ENCODE measurements at regions not wholly inside any gene's neighbourhood (a gene's known extent, or its start where the extent isn't known, plus 50 kb on each side); places are given as distances from the start of the nearest gene placed in this dataset.

DNA sequence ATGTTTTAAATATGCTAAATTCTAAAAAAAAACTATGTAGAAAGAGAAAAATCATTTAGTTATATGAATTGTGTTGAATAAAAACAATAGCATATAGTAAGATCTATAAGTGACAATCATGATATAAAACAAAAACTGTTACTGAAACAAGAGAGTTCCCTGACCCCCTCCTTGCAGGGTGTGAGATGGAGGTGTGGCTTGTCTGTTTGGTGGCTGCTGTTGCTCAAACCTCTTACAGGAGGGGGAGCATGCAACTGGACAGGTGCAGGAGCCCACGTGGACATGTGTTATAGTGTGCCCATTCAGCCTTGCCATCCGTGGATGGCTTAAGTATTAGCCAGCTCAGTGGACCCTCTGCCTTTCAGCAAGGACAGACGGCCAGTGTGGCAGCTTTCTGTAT is 206.7 kb downstream of the MOXD1 start:
- no peak overlapping the region for H3K4me3 Mint-ChIP-seq (ENCODE audit: unreplicated experiment)
- TF ChIP-seq, protein P1, sequence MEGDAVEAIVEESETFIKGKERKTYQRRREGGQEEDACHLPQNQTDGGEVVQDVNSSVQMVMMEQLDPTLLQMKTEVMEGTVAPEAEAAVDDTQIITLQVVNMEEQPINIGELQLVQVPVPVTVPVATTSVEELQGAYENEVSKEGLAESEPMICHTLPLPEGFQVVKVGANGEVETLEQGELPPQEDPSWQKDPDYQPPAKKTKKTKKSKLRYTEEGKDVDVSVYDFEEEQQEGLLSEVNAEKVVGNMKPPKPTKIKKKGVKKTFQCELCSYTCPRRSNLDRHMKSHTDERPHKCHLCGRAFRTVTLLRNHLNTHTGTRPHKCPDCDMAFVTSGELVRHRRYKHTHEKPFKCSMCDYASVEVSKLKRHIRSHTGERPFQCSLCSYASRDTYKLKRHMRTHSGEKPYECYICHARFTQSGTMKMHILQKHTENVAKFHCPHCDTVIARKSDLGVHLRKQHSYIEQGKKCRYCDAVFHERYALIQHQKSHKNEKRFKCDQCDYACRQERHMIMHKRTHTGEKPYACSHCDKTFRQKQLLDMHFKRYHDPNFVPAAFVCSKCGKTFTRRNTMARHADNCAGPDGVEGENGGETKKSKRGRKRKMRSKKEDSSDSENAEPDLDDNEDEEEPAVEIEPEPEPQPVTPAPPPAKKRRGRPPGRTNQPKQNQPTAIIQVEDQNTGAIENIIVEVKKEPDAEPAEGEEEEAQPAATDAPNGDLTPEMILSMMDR (IDR thresholded peaks at IDR 0.05): no peak
- no peaks in the 10 kb centered on the region for H3K36me3 Mint-ChIP-seq (ENCODE audit: low read depth)
- H3K27ac Mint-ChIP-seq (ENCODE audit: unreplicated experiment): no peak overlapping the region
- no peaks in the 10 kb centered on the region for H3K9me3 Mint-ChIP-seq (ENCODE audit: low read depth)
- peaks cover 44% of the 10 kb centered on the region for H3K4me1 Mint-ChIP-seq (ENCODE audit: low read depth)
- H3K27me3 Mint-ChIP-seq (ENCODE audit: low read depth): no peaks in the 10 kb centered on the region
- DNase-seq (ENCODE audit: low spot score): no peak

DNA sequence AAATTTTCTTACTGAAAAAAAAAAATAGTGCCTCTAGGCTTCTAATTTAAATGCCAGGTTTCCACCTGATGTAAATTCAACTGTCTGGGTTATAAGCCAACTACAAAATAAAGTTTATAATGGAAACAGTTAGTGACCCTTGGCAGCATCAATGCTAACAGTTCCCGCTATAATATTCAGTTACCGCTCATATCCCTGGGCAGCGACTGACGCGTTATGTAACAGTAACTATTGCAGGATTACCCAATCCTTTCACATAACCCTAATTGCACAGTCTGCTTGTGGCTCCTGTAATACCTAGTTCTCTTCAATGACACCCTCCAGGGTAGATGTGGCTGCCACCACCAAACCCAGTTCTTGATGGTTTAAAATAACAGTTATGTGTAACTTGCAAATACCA is 208.6 kb downstream of the MOXD1 start:
- Mint-ChIP-seq H3K4me3 (ENCODE audit: unreplicated experiment) (no peak overlapping the region), H3K27me3 (ENCODE audit: low read depth) (no peaks in the 10 kb centered on the region), H3K36me3 (ENCODE audit: low read depth) (no peaks in the 10 kb centered on the region), H3K9me3 (ENCODE audit: low read depth) (no peaks in the 10 kb centered on the region), H3K27ac (ENCODE audit: unreplicated experiment) (peak overlapping the region; percentile 11), H3K4me1 (ENCODE audit: low read depth) (peaks cover 37% of the 10 kb centered on the region)
- TF ChIP-seq, protein P1 (IDR thresholded peaks at IDR 0.05): no peak
- DNase-seq (ENCODE audit: low spot score): no peak

DNA sequence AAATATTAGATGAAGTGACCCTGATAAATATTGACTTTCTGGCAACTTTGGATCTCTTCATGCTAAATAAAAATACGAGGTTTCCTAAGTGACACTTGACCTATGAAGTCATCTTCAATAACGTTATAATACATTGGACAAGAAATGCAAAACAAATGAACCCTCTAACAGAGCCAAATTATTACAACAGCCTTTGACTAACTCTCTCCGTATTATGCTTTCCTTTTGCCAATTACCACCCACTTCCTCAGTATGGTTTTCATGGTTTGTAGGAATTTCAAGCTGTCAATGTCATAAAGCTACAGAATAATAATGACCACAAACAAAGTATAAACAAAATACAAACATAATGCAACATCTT is 210.5 kb downstream of the MOXD1 start:
- Mint-ChIP-seq H3K4me3 (ENCODE audit: unreplicated experiment) (no peak overlapping the region), H3K9me3 (ENCODE audit: low read depth) (no peaks in the 10 kb centered on the region), H3K4me1 (ENCODE audit: low read depth) (peaks cover 37% of the 10 kb centered on the region), H3K27me3 (ENCODE audit: low read depth) (no peaks in the 10 kb centered on the region), H3K27ac (ENCODE audit: unreplicated experiment) (peak overlapping the region; percentile 81), H3K36me3 (ENCODE audit: low read depth) (no peaks in the 10 kb centered on the region)
- no peak for DNase-seq (ENCODE audit: low spot score)
- TF ChIP-seq, protein P1 (IDR thresholded peaks at IDR 0.05): no peak

DNA sequence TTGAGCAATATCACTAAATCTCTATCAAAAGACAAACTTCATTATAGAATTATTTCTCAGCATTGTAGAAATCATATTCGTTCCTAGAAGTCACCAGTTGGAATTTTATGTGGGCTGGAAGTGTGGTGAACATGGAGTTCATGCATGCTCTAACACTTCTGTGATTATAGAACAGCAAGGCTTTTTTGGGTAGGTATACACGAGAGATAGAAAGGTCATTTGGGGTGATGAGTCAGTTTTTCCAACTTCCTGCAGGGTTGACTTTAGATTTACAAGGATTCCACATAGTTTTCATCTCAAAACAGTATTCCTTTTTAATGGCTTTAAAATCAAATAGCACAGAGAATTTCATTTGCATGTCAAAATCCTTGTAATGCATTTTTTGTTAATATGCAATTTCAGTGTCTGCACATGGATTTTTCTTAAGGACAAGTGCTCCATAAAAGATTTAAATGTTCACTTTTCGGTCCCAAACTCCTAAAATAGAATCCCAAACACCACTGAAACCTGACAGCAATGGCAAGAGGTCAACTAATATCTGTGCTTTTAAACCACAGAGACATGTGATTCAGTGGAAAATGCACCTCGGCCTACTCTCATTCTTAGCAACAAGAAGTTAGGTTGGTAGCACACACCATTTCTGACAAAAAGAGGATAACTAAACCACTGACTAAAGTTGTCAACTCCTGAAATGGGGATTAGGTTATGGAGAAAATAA is 211.0 kb downstream of the MOXD1 start:
- peaks cover 37% of the 10 kb centered on the region for H3K4me1 Mint-ChIP-seq (ENCODE audit: low read depth)
- no peaks in the 10 kb centered on the region for H3K27me3 Mint-ChIP-seq (ENCODE audit: low read depth)
- H3K9me3 Mint-ChIP-seq (ENCODE audit: low read depth): peaks cover under 1% of the 10 kb centered on the region
- no peak overlapping the region for H3K4me3 Mint-ChIP-seq (ENCODE audit: unreplicated experiment)
- H3K27ac Mint-ChIP-seq (ENCODE audit: unreplicated experiment): peak overlapping the region; percentile 81
- TF ChIP-seq, protein P1 (IDR thresholded peaks at IDR 0.05): no peak
- H3K36me3 Mint-ChIP-seq (ENCODE audit: low read depth): no peaks in the 10 kb centered on the region
- DNase-seq (ENCODE audit: low spot score): no peak

DNA sequence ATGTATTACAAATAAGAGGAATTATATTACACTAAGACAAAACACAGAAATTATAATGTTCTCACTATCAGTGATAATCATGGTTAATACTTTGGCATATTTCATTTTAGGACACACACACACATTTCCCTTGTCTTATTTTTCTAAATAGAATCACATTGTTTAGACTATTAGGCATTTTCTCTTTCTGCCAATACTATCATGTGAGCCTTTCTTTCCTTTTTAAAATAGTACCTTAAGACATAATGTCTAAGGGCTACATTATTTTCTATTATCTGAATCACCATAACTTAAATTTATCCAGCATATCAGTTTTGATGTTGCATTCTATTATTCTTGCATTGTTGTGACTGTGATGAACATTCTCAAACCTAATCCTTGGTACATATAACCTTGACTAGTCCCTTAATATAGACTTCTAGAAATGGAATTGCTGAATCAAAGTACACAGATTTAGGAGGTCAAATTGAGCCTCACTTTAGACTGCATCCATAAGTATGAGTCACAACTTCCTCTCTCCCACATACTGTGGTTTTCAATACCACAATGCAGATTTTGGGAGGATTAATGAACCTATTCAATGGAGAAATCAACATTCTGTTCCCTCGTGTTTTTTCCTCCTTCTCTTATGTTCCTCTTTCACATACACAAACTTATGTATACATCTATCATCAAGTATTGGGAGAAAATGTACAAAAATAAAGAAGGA is 212.6 kb downstream of the MOXD1 start:
- H3K27me3 Mint-ChIP-seq (ENCODE audit: low read depth): no peaks in the 10 kb centered on the region
- TF ChIP-seq, protein P1 (IDR thresholded peaks at IDR 0.05): no peak
- H3K4me3 Mint-ChIP-seq (ENCODE audit: unreplicated experiment): no peak overlapping the region
- H3K4me1 Mint-ChIP-seq (ENCODE audit: low read depth): peaks cover 37% of the 10 kb centered on the region
- peaks cover 2% of the 10 kb centered on the region for H3K36me3 Mint-ChIP-seq (ENCODE audit: low read depth)
- DNase-seq (ENCODE audit: low spot score): no peak
- H3K9me3 Mint-ChIP-seq (ENCODE audit: low read depth): peaks cover 12% of the 10 kb centered on the region
- no peak overlapping the region for H3K27ac Mint-ChIP-seq (ENCODE audit: unreplicated experiment)
